ENCODE measurements at regions not wholly inside any gene's neighbourhood (a gene's known extent, or its start where the extent isn't known, plus 50 kb on each side); places are given as distances from the start of the nearest gene placed in this dataset.

- 90% methylated on average over 8 of the region's 8 CpGs for WGBS
- no peak for TF ChIP-seq POLR2AphosphoS5 (IDR thresholded peaks at IDR 0.05)
- TF ChIP-seq POLR2A (IDR thresholded peaks at IDR 0.05) = no peak
- no peak for TF ChIP-seq CTCF (IDR thresholded peaks at IDR 0.05)
- no peaks in the 10 kb centered on the region for H3K4me1 ChIP-seq (replicated peaks)
- H3K36me3 ChIP-seq = no peaks in the 10 kb centered on the region
- no peak for DNase-seq (ENCODE audit: low spot score)
- intact Hi-C loops (cut with DNase I) = no loop called here
- H3K27me3 ChIP-seq (replicated peaks; ENCODE audit: insufficient read depth) = no peaks in the 10 kb centered on the region
- H3K4me3 ChIP-seq = no peak overlapping the region
- no peaks in the 10 kb centered on the region for H3K9me3 ChIP-seq
- H3K27ac ChIP-seq = no peak overlapping the region
Measured at GRCh38 chr11:26248661-26249060, 83.3 kb upstream of the ANO3 start.

GRCh38 chr11:26254378-26254777 is 77.6 kb upstream of the ANO3 start:
- intact Hi-C loops (cut with DNase I) = no loop called here
- H3K27ac ChIP-seq = no peak overlapping the region
- no peak for DNase-seq (ENCODE audit: low spot score)
- no peaks in the 10 kb centered on the region for H3K9me3 ChIP-seq
- WGBS = 45% methylated on average over 1 of the region's 1 CpG
- no peaks in the 10 kb centered on the region for H3K4me1 ChIP-seq (replicated peaks)
- no peaks in the 10 kb centered on the region for H3K36me3 ChIP-seq
- no peak overlapping the region for H3K4me3 ChIP-seq
- H3K27me3 ChIP-seq (replicated peaks; ENCODE audit: insufficient read depth) = no peaks in the 10 kb centered on the region
- TF ChIP-seq CTCF (IDR thresholded peaks at IDR 0.05) = no peak
- no peak for TF ChIP-seq POLR2A (IDR thresholded peaks at IDR 0.05)
- no peak for TF ChIP-seq POLR2AphosphoS5 (IDR thresholded peaks at IDR 0.05)

- Histone ChIP-seq H3K4me1 (replicated peaks) (no peaks in the 10 kb centered on the region), H3K27me3 (replicated peaks; ENCODE audit: insufficient read depth) (no peaks in the 10 kb centered on the region), H3K9me3 (no peaks in the 10 kb centered on the region), H3K4me3 (no peak overlapping the region), H3K27ac (no peak overlapping the region), H3K36me3 (no peaks in the 10 kb centered on the region)
- TF ChIP-seq POLR2A (IDR thresholded peaks at IDR 0.05) = no peak
- no peak for TF ChIP-seq CTCF (IDR thresholded peaks at IDR 0.05)
- TF ChIP-seq POLR2AphosphoS5 (IDR thresholded peaks at IDR 0.05) = no peak
- intact Hi-C loops (cut with DNase I) = no loop called here
- no peak for DNase-seq (ENCODE audit: low spot score)
Measured at GRCh38 chr11:26263769-26264168, 68.2 kb upstream of the ANO3 start.

GRCh38 chr11:26264266-26264665 is 67.7 kb upstream of the ANO3 start:
- H3K9me3 ChIP-seq = no peaks in the 10 kb centered on the region
- intact Hi-C loops (cut with DNase I) = no loop called here
- no peak overlapping the region for H3K27ac ChIP-seq
- no peak overlapping the region for H3K4me3 ChIP-seq
- no peak for TF ChIP-seq CTCF (IDR thresholded peaks at IDR 0.05)
- TF ChIP-seq POLR2AphosphoS5 (IDR thresholded peaks at IDR 0.05) = no peak
- TF ChIP-seq POLR2A (IDR thresholded peaks at IDR 0.05) = no peak
- DNase-seq (ENCODE audit: low spot score) = no peak
- no peaks in the 10 kb centered on the region for H3K27me3 ChIP-seq (replicated peaks; ENCODE audit: insufficient read depth)
- no peaks in the 10 kb centered on the region for H3K36me3 ChIP-seq
- no peaks in the 10 kb centered on the region for H3K4me1 ChIP-seq (replicated peaks)

- no peaks in the 10 kb centered on the region for H3K36me3 ChIP-seq
- no peak overlapping the region for H3K27ac ChIP-seq
- TF ChIP-seq CTCF (IDR thresholded peaks at IDR 0.05) = no peak
- no peak for TF ChIP-seq POLR2AphosphoS5 (IDR thresholded peaks at IDR 0.05)
- TF ChIP-seq POLR2A (IDR thresholded peaks at IDR 0.05) = no peak
- no peak overlapping the region for H3K4me3 ChIP-seq
- intact Hi-C loops (cut with DNase I) = no loop called here
- 95% methylated on average over 7 of the region's 7 CpGs for WGBS
- H3K9me3 ChIP-seq = no peaks in the 10 kb centered on the region
- no peaks in the 10 kb centered on the region for H3K27me3 ChIP-seq (replicated peaks; ENCODE audit: insufficient read depth)
- DNase-seq (ENCODE audit: low spot score) = no peak
- H3K4me1 ChIP-seq (replicated peaks) = no peaks in the 10 kb centered on the region
Measured at GRCh38 chr11:26268980-26269660, 62.8 kb upstream of the ANO3 start.
